Sciatic nerve (tissue), 2 donors: ENCODE measurements at regions not wholly inside any gene's neighbourhood (a gene's known extent, or its start where the extent isn't known, plus 50 kb on each side); places are given as distances from the start of the nearest gene placed in this dataset.
"Not testable (repeated sequence)": the region's sequence is repeated elsewhere in the genome, so short reads cannot be mapped to it uniquely, and the experiment has no call there.

Experiments used
- ATAC-seq: fragments of 200-7000 bp; cut with Tn5 transposase; one replicate; pipeline ENCODE4 v1.9.1; 2020; ENCODE audit warnings: mild to moderate bottlenecking, moderate library complexity
- DNase-seq: peaks from one replicate; pipeline ENCODE4 v3.0.0-alpha.2; 2020; ENCODE audit warnings: low spot score
- intact Hi-C: fragments of 100-400 bp; cut with DNase I; formaldehyde crosslinking; loops from one replicate; pipeline ENCODE4 v1.14.2; 2022
- donor health status: DM: no; HTN: no; CAD: no.
- donor health status: DM: no; HTN: no; CAD: no.

DNA sequence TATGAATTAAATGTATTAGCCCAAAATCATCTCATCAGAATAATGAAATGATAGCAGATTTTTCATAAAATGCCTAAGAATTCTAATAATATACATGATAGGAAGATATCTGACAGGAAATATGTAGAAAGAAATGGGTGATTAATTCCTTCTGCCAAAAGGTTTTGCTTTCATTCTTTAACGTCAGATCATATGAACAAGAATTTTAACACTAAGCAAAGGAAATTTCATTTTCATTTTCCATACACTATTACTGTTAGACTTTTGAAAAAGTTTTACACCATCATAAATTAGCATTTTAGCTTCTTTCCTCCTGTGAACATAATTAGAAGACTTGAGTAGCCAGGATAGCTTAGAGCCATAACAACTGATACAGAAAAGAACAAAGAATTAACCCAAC, 1099.9 kb downstream of the NSUN3 start:
- intact Hi-C loops, result no loop called here
- no peak for ATAC-seq
- DNase-seq, result no peak

DNA sequence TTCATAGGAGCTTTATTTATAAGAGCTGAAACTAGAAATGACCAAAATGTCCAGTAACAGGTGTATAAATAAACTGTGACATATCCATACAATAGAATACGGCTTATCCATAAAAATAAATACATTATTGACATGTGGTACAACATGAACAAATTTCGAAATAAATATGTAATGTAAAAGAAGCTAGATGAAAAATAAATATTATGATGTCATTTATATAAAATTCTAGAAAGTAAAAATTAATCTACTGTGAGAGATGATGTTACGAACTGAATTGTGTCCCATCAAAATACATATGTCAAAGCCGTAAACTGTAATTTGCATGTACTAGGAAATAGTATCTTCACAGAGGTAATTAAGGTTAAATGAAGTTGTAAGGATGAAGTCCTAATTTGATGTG, 1104.9 kb downstream of the NSUN3 start:
- intact Hi-C loops, result no loop called here
- ATAC-seq (no peak), DNase-seq (no peak)

GRCh38 chr3:95168526-95168925, 1105.7 kb downstream of the NSUN3 start:
- no peak for ATAC-seq
- intact Hi-C loops, result no loop called here
- no peak for DNase-seq

DNA sequence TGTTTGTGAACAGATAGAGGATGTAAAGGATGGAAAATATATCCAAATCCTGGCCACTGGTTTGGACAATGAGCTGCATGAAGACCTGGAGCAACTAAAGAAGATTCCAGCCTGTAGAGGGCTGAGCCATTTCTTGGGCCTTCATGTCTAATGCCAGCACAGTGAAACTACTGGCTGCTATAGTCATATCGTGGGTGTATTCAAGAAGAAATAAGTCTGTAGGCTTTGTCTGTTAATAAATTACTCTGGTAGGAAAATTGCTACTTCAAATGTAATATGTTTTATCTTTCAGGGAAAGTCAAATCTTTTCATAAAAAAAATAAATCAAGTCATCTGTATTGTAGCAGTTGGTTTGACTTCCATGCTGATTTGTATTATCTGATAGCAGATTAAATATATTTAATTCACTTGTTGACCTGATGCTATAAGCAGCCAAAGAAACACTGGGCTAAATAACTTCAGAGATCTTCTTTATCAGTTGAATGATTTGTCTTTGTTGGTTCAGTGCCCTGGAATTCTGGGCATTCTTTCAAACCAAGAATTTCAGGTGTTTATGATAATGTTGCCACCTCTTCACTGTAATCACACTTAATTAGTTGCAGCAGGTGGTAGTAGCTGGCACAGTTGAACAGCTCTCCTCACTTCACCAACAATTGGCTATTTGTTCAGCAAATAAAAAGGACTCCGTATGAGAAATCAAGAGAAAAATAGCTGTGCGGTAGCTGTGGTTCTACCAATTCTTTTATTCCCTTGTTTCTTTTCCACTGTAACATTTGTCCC, 1109.5 kb downstream of the NSUN3 start:
- DNase-seq (no peak), ATAC-seq (no peak)
- intact Hi-C loops, result no loop called here

- no peak for DNase-seq
- ATAC-seq, result no peak
- intact Hi-C loops, result no loop called here
Observed at GRCh38 chr3:95177096-95177495, 1114.2 kb downstream of the NSUN3 start.

DNA sequence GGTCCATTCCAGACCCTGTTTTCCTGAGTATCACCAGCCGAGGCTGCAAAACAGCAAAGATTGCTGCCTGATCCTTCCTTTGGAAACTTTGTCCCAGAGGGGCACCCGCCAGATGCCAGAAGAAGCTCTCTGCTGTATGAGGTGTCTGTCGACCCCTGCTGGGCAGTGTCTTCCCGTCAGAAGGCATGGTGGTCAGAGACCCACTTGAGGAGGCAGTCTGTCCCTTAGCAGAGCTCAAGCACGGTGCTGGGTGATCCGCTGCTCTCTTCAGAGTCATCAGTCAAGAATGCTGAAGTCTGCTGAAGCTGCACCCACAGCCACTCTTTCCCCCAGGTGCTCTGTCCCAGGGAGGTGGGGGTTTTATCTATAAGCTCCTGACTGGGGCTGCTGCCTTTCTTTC, 1121.2 kb downstream of the NSUN3 start:
- DNase-seq, result no peak
- intact Hi-C loops, result no loop called here

GRCh38 chr3:95189348-95189747, 1126.5 kb downstream of the NSUN3 start:
- DNase-seq, result no peak
- intact Hi-C loops, result no loop called here
- no peak for ATAC-seq

More for the DNA sequence above, 1121.2 kb downstream of the NSUN3 start:
- no peak for ATAC-seq

GRCh38 chr3:95197661-95198060, 1134.8 kb downstream of the NSUN3 start:
- DNase-seq (no peak), ATAC-seq (no peak)
- intact Hi-C loops, result no loop called here

DNA sequence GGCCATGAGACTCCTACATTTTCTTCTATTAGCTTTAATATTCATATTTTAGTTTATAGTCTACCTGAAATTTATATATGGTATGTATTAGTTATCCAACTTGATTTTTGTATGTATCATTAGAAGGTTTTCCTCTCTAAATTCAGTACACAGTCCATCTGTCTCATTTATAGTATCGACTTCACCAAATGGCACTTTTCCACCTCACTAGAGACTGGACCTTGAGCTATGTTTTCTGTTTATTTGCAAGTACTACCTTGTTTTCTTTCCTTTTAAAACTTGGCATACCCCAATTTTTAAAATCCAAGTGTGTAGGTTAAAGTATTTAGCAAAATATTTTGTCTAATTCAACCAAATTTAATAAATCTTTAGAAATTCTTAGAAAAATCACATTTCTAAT, 1137.5 kb downstream of the NSUN3 start:
- intact Hi-C loops, result no loop called here
- DNase-seq (no peak), ATAC-seq (no peak)

- ATAC-seq (no peak), DNase-seq (no peak)
- intact Hi-C loops, result no loop called here
Observed at GRCh38 chr3:95210878-95211277, 1148.0 kb downstream of the NSUN3 start.

GRCh38 chr3:95212117-95212516, 1149.3 kb downstream of the NSUN3 start:
- intact Hi-C loops, result no loop called here
- ATAC-seq (no peak), DNase-seq (no peak)

- no peak for ATAC-seq
- no peak for DNase-seq
- intact Hi-C loops, result no loop called here
Observed at GRCh38 chr3:95215437-95215957, 1152.6 kb downstream of the NSUN3 start.

DNA sequence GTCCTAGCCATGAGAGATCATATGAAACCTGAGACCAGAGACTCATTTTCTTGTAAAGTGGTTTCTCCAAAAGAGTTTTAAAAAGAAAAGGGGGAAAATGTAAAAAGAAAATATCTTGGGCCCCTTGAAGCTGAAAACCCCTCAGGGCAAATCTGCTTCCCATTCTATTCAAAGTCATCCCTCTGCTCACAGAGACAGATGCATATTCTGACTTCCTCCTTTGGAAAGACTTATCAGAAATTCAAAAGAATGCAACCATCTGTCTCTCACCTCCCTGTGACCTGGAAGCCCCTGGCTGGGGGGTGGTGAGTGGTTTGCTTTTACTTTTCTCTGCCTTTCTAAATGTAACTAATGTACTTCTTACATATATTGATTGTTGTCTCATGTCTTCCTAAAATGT, 1154.8 kb downstream of the NSUN3 start:
- ATAC-seq, result no peak
- no peak for DNase-seq
- intact Hi-C loops, result no loop called here

- ATAC-seq, result no peak
- no peak for DNase-seq
- intact Hi-C loops, result no loop called here
Observed at GRCh38 chr3:95218484-95218883, 1155.6 kb downstream of the NSUN3 start.

DNA sequence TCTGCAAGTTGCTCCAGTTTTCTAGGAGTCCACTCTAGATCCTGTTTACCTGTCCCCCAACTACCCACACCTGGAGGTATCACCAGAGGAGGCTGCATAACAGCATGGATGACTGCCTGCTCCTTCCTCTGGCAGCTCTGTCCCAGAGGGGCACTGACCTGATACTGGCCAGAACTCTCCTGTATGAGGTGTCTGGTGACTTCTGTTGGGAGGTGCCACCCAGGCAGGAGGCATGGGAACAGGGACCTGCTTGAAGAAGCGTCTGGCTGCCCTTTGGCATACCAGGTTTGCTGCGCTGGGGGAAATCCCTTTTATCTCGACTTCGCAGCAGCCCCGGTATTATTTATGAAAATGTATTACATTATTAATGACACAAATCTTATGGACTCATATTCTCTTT, 1163.6 kb downstream of the NSUN3 start:
- intact Hi-C loops, result no loop called here
- DNase-seq (no peak), ATAC-seq (no peak)

- DNase-seq (no peak), ATAC-seq (no peak)
- intact Hi-C loops, result no loop called here
Observed at GRCh38 chr3:95227092-95227491, 1164.2 kb downstream of the NSUN3 start.

- ATAC-seq, result no peak
- intact Hi-C loops, result no loop called here
- no peak for DNase-seq
Observed at GRCh38 chr3:95228416-95228815, 1165.6 kb downstream of the NSUN3 start.

DNA sequence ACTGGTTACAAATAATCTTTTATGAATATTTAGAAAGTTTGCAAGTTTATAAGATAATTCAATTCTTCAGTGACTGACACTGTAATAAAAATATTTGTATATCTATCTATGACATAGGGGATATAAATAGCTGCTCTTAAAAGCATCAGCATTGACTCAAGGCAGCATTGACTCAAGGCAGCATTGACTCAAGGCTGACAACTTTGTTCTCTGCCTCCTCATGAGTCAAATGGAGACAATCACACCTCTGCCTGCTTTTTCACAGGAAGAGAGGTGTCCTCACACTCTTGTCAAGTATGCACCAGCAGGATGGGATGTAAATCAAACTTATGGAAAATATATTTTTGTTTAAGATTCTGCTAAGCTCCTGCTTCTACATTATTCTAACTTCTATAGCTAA, 1173.1 kb downstream of the NSUN3 start:
- intact Hi-C loops, result no loop called here
- ATAC-seq (no peak), DNase-seq (no peak)

GRCh38 chr3:95237783-95238182, 1174.9 kb downstream of the NSUN3 start:
- ATAC-seq, result no peak
- intact Hi-C loops, result no loop called here
- DNase-seq, result no peak

DNA sequence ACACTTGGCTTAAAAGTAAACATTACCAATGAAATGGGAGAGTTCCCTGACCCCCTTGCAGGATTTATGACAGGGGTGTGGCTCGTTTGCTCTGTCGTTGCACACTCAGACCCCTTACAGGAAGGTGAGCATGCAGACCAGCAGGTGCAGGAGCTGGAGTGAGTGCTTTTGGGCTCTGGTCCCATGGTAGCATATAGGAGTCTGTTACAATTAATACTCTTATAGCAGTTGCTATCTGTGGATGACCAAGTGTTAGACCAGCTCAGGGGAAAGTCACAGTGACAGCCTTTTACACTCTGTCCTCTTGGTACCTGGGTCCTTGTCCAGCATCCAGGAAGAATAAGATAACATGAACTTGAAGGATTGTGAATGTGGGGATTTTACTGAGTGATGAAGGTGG, 1177.5 kb downstream of the NSUN3 start:
- intact Hi-C loops, result no loop called here
- no peak for DNase-seq
- ATAC-seq, result no peak

GRCh38 chr3:95241256-95241655, 1178.4 kb downstream of the NSUN3 start:
- DNase-seq, ATAC-seq, intact Hi-C loops: not testable (repeated sequence)
